Heart left ventricle (tissue), 13 donors: ENCODE measurements at regions not wholly inside any gene's neighbourhood (a gene's known extent, or its start where the extent isn't known, plus 50 kb on each side); places are given as distances from the start of the nearest gene placed in this dataset.

Source experiments
- POLR2A ChIP-seq, 2 donors: fragments of 450-650 bp; IDR thresholded peaks; one replicate each; pipeline ENCODE4 v1.6.1; 2017; ENCODE audit warnings: antibody characterized with exemption in 2 of 2, mild to moderate bottlenecking in 2 of 2, moderate library complexity in 2 of 2
- TF ChIP-seq, protein P1 (sequence below), 12 donors: fragments of 200-600 bp; sonication (generic) in 4 of 12; IDR thresholded peaks; one replicate each; pipeline versions ENCODE4 v1.5.0 to v1.8.0; 2018 to 2022; ENCODE audit warnings: antibody characterized with exemption in 12 of 12, mild to moderate bottlenecking in 5 of 12
- donor health status: ischemic (EF 13 %, LVEDD 7.1; RV severe dilation, severe dysfunction).
- donor health status: DM: no; HTN: yes; CAD: no.
- donor health status: DM: no; HTN: no; CAD: no.
- donor health status: ischemic (EF 25% LVEDD 6.9; RV normal size, moderate dysfunction).
- donor health status: ischemic (EF 25% LVEDD 5.7; RV mildly dilated, moderate dysfunction).
- donor health status: ischemic (EF 35%, LVEDD 5.7; RV mildly dilated, moderate dysfunction).
- donor health status: nonischemic (EF 11% LVEDD 7.7; RV severe dilation, severe dysfunction).
- donor health status: DM: yes; HTN: yes; CAD: no.
- donor health status: PGD.
- donor health status: ischemic (EF 29% LVEDD 5.4; RV normal size, mild dysfunction).
- donor health status: nonischemic (EF 23%, LVEDD 6.1; RV moderate dilation, normal function).

DNA sequence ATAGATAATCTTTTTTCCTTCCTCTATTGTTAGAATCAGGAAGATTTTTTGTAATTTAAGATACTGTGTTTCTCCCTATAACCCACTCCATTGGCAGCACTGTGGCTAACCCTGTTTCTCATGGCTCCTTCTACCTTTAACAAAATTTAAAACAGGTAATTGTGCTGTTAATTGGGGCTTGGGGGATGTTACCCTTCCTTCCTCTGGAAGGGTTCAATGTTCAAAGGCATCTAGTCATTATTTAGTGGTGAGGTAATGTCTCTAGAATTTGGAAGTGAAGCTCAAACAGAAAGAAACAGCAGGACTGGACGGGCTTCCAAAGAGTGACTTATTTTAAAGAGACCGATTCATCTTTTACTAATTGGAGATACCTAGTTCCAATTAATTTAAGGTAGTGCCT, 166.4 kb downstream of the TRIML1 start:
- TF ChIP-seq, protein P1, sequence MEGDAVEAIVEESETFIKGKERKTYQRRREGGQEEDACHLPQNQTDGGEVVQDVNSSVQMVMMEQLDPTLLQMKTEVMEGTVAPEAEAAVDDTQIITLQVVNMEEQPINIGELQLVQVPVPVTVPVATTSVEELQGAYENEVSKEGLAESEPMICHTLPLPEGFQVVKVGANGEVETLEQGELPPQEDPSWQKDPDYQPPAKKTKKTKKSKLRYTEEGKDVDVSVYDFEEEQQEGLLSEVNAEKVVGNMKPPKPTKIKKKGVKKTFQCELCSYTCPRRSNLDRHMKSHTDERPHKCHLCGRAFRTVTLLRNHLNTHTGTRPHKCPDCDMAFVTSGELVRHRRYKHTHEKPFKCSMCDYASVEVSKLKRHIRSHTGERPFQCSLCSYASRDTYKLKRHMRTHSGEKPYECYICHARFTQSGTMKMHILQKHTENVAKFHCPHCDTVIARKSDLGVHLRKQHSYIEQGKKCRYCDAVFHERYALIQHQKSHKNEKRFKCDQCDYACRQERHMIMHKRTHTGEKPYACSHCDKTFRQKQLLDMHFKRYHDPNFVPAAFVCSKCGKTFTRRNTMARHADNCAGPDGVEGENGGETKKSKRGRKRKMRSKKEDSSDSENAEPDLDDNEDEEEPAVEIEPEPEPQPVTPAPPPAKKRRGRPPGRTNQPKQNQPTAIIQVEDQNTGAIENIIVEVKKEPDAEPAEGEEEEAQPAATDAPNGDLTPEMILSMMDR (IDR thresholded peaks at IDR 0.05) = no peak
- TF ChIP-seq POLR2A (IDR thresholded peaks at IDR 0.05) = no peak
